Mesendoderm (in vitro differentiated cells): ENCODE measurements at regions not wholly inside any gene's neighbourhood (a gene's known extent, or its start where the extent isn't known, plus 50 kb on each side); places are given as distances from the start of the nearest gene placed in this dataset.
A peak's percentile ranks its signal among the peaks of the same experiment; 100 is the strongest.
"Not testable (repeated sequence)": the region's sequence is repeated elsewhere in the genome, so short reads cannot be mapped to it uniquely, and the experiment has no call there.

Experiments used
- DNase-seq: peaks from one replicate; pipeline ENCODE4 v3.0.0; 2013
- H2AK5ac ChIP-seq: 2 replicates; pipeline ENCODE4 v1.6.1; 2013; ENCODE audit warnings: low read length, inconsistent platforms
- H2BK120ac ChIP-seq: 2 replicates; pipeline ENCODE4 v1.6.1; 2013; ENCODE audit warnings: low read depth, mild to moderate bottlenecking, low read length, moderate library complexity, mixed read lengths
- H2BK15ac ChIP-seq: replicated peaks from 2 replicates; pipeline ENCODE4 v1.6.1; 2013; ENCODE audit warnings: low read depth, mild to moderate bottlenecking, moderate library complexity
- H2BK5ac ChIP-seq: 2 replicates; pipeline ENCODE4 v1.6.1; 2013; ENCODE audit warnings: low read length, inconsistent platforms
- H3K18ac ChIP-seq: 2 replicates; pipeline ENCODE4 v1.6.1; 2013; ENCODE audit warnings: mild to moderate bottlenecking, low read length, mixed read lengths
- H3K23ac ChIP-seq: one replicate; pipeline ENCODE4 v1.6.1; 2013; ENCODE audit warnings: low read length
- H3K27ac ChIP-seq: 2 replicates; pipeline ENCODE4 v1.5.1; 2013; ENCODE audit warnings: low read depth, mild to moderate bottlenecking, inconsistent platforms, low read length, moderate library complexity
- H3K27me3 ChIP-seq: 2 replicates; pipeline ENCODE4 v1.6.1; 2013; ENCODE audit warnings: low read length, control low read depth, mild to moderate bottlenecking, inconsistent platforms; ENCODE audit not compliant: insufficient read depth, poor library complexity
- H3K36me3 ChIP-seq: 2 replicates; pipeline ENCODE4 v1.6.1; 2013; ENCODE audit warnings: low read length, inconsistent platforms; ENCODE audit not compliant: control insufficient read depth, insufficient read depth
- H3K4ac ChIP-seq: one replicate; pipeline ENCODE4 v1.6.1; 2013; ENCODE audit warnings: low read depth, mild to moderate bottlenecking, low read length, moderate library complexity
- H3K4me1 ChIP-seq: 2 replicates; pipeline ENCODE4 v1.6.1; 2013; ENCODE audit warnings: low read depth, low read length, inconsistent platforms; ENCODE audit not compliant: control insufficient read depth
- H3K4me2 ChIP-seq: 2 replicates; pipeline ENCODE4 v1.6.1; 2013; ENCODE audit warnings: low read length
- H3K4me3 ChIP-seq: 2 replicates; pipeline ENCODE4 v1.5.1; 2013; ENCODE audit warnings: mild to moderate bottlenecking, low read length
- H3K56ac ChIP-seq: one replicate; pipeline ENCODE4 v1.6.1; 2013; ENCODE audit warnings: low read length
- H3K79me1 ChIP-seq: 2 replicates; pipeline ENCODE4 v1.6.1; 2013; ENCODE audit warnings: low read length, inconsistent platforms
- H3K79me2 ChIP-seq: 2 replicates; pipeline ENCODE4 v1.6.1; 2013; ENCODE audit warnings: mild to moderate bottlenecking, low read length; ENCODE audit not compliant: control insufficient read depth, insufficient read depth
- H3K9ac ChIP-seq: 2 replicates; pipeline ENCODE4 v1.6.1; 2013; ENCODE audit warnings: low read length, inconsistent platforms
- H4K5ac ChIP-seq: one replicate; pipeline ENCODE4 v1.6.1; 2013; ENCODE audit warnings: low read length
- H4K8ac ChIP-seq: one replicate; pipeline ENCODE4 v1.6.1; 2013; ENCODE audit warnings: low read depth, mild to moderate bottlenecking, control low read depth, low read length, moderate library complexity
- WGBS: extraction: QIAGEN DNeasy Blood & Tissue Kit; methylation state at CpG from one replicate; pipeline ENCODE4 v1.1.7; 2013; ENCODE audit warnings: low lambda C conversion rate, missing lambda C conversion rate; ENCODE audit not compliant: insufficient coverage; ENCODE audit errors: extremely low coverage; 5-methylcytosine and 5-hydroxymethylcytosine counted together

- not testable (repeated sequence) for H3K56ac ChIP-seq, H2BK5ac ChIP-seq, H2BK120ac ChIP-seq, H3K27me3 ChIP-seq, H3K4ac ChIP-seq, H2BK15ac ChIP-seq, H4K5ac ChIP-seq, H3K9ac ChIP-seq, H3K79me1 ChIP-seq, H2AK5ac ChIP-seq, H3K27ac ChIP-seq, H4K8ac ChIP-seq, H3K23ac ChIP-seq, H3K4me1 ChIP-seq, H3K36me3 ChIP-seq, DNase-seq, H3K4me2 ChIP-seq, H3K4me3 ChIP-seq, H3K79me2 ChIP-seq, H3K18ac ChIP-seq
- WGBS: no CpG with 5 or more reads among the region's 19 CpGs
Observed at GRCh38 chrX:69422208-69422607, 81.9 kb upstream of the NALF2 start.

- Histone ChIP-seq H3K18ac (no peak overlapping the region), H2BK15ac (no peak overlapping the region), H3K56ac (no peak overlapping the region), H4K5ac (no peak overlapping the region), H3K27me3 (no peaks in the 10 kb centered on the region), H3K4me2 (no peak overlapping the region), H3K27ac (no peak overlapping the region), H3K79me1 (no peaks in the 10 kb centered on the region), H4K8ac (no peak overlapping the region), H3K4ac (no peak overlapping the region), H3K79me2 (no peaks in the 10 kb centered on the region), H3K9ac (no peak overlapping the region), H2BK5ac (no peak overlapping the region), H3K4me3 (no peak overlapping the region), H3K36me3 (no peaks in the 10 kb centered on the region), H3K23ac (no peak overlapping the region), H3K4me1 (no peaks in the 10 kb centered on the region), H2BK120ac (no peak overlapping the region), H2AK5ac (no peak overlapping the region)
- WGBS: no CpG with 5 or more reads among the region's 1 CpG
- DNase-seq: no peak
Observed at GRCh38 chrX:69415698-69416097, 88.4 kb upstream of the NALF2 start.

- H4K8ac ChIP-seq: no peak overlapping the region
- no peak for DNase-seq
- no peak overlapping the region for H3K18ac ChIP-seq
- H4K5ac ChIP-seq: no peak overlapping the region
- no peak overlapping the region for H3K4ac ChIP-seq
- no peak overlapping the region for H2AK5ac ChIP-seq
- H2BK120ac ChIP-seq: no peak overlapping the region
- WGBS: no CpG with 5 or more reads among the region's 3 CpGs
- no peaks in the 10 kb centered on the region for H3K79me1 ChIP-seq
- H3K4me3 ChIP-seq: no peak overlapping the region
- H3K4me1 ChIP-seq: no peaks in the 10 kb centered on the region
- H3K79me2 ChIP-seq: no peaks in the 10 kb centered on the region
- no peak overlapping the region for H3K27ac ChIP-seq
- H3K4me2 ChIP-seq: no peak overlapping the region
- H2BK15ac ChIP-seq: no peak overlapping the region
- no peak overlapping the region for H3K23ac ChIP-seq
- no peaks in the 10 kb centered on the region for H3K27me3 ChIP-seq
- H2BK5ac ChIP-seq: no peak overlapping the region
- no peak overlapping the region for H3K56ac ChIP-seq
- H3K36me3 ChIP-seq: no peaks in the 10 kb centered on the region
- no peak overlapping the region for H3K9ac ChIP-seq
Observed at GRCh38 chrX:69412661-69413060, 91.5 kb upstream of the NALF2 start.

GRCh38 chrX:69398881-69399280 lies 105.2 kb upstream of the NALF2 start:
- Histone ChIP-seq H3K4me3 (no peak overlapping the region), H2BK5ac (no peak overlapping the region), H3K4me2 (no peak overlapping the region), H4K8ac (no peak overlapping the region), H4K5ac (no peak overlapping the region), H3K36me3 (no peaks in the 10 kb centered on the region), H3K27ac (no peak overlapping the region), H3K4me1 (no peaks in the 10 kb centered on the region), H3K79me1 (no peaks in the 10 kb centered on the region), H3K79me2 (no peaks in the 10 kb centered on the region), H3K4ac (peak overlapping the region; percentile 16), H3K18ac (no peak overlapping the region), H2AK5ac (no peak overlapping the region), H2BK15ac (no peak overlapping the region), H3K56ac (no peak overlapping the region), H3K27me3 (no peaks in the 10 kb centered on the region), H3K9ac (no peak overlapping the region), H3K23ac (no peak overlapping the region), H2BK120ac (no peak overlapping the region)
- no peak for DNase-seq

GRCh38 chrX:69396916-69397315 lies 107.2 kb upstream of the NALF2 start:
- Histone ChIP-seq H3K23ac (no peak overlapping the region), H2BK15ac (no peak overlapping the region), H3K79me1 (no peaks in the 10 kb centered on the region), H3K4me3 (no peak overlapping the region), H3K4ac (no peak overlapping the region), H3K56ac (no peak overlapping the region), H3K4me2 (no peak overlapping the region), H3K27ac (no peak overlapping the region), H2BK5ac (no peak overlapping the region), H2AK5ac (no peak overlapping the region), H3K18ac (no peak overlapping the region), H3K36me3 (no peaks in the 10 kb centered on the region), H3K27me3 (no peaks in the 10 kb centered on the region), H3K9ac (no peak overlapping the region), H4K8ac (no peak overlapping the region), H3K4me1 (no peaks in the 10 kb centered on the region), H2BK120ac (no peak overlapping the region), H3K79me2 (no peaks in the 10 kb centered on the region), H4K5ac (no peak overlapping the region)
- WGBS: no CpG with 5 or more reads among the region's 4 CpGs
- DNase-seq: peak; percentile 67

GRCh38 chrX:69395306-69395705 lies 108.8 kb upstream of the NALF2 start:
- WGBS: no CpG with 5 or more reads among the region's 4 CpGs

More at GRCh38 chrX:69395306-69395705, 108.8 kb upstream of the NALF2 start:
- H4K8ac ChIP-seq: no peak overlapping the region
- H3K4me1 ChIP-seq: no peaks in the 10 kb centered on the region
- no peak overlapping the region for H3K4me2 ChIP-seq
- no peak overlapping the region for H3K9ac ChIP-seq
- H3K79me1 ChIP-seq: no peaks in the 10 kb centered on the region
- no peak overlapping the region for H4K5ac ChIP-seq
- no peaks in the 10 kb centered on the region for H3K79me2 ChIP-seq
- H3K4me3 ChIP-seq: no peak overlapping the region
- no peaks in the 10 kb centered on the region for H3K36me3 ChIP-seq
- DNase-seq: no peak
- no peak overlapping the region for H3K18ac ChIP-seq
- H2BK15ac ChIP-seq: no peak overlapping the region
- H3K4ac ChIP-seq: no peak overlapping the region
- no peak overlapping the region for H3K56ac ChIP-seq
- no peak overlapping the region for H2BK5ac ChIP-seq
- no peaks in the 10 kb centered on the region for H3K27me3 ChIP-seq
- no peak overlapping the region for H3K23ac ChIP-seq
- no peak overlapping the region for H2AK5ac ChIP-seq
- no peak overlapping the region for H3K27ac ChIP-seq
- no peak overlapping the region for H2BK120ac ChIP-seq
